CD4-positive, alpha-beta T cell treated with Interleukin-2 at 100 ng/mL for 4 hours (primary cell): ENCODE measurements at regions not wholly inside any gene's neighbourhood (a gene's known extent, or its start where the extent isn't known, plus 50 kb on each side); places are given as distances from the start of the nearest gene placed in this dataset.

Source experiments
- DNase-seq: peaks from one replicate; pipeline ENCODE4 v3.0.0-alpha.2; 2020; ENCODE audit warnings: low spot score

DNA sequence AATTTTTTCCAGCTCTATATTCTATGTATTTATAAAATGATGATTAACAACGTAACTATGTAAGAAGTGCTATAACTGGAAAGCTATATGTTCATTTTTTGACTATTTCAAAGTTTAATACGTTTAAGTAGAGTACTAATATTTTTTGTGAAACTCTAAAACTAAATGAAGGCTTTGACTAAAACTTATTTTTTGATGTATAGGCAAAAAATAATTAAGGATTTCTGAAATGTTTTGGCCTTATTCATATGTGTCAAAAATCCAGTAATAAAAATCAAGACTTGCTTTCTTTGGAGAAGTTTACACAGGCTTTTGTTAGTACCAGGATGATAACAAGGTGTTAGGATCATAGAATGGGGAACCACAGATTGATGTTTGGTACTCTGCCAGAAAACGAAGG, 58.2 kb upstream of the ZEB2 start:
- no peak for DNase-seq

GRCh38 chr2:144572977-144573376, 53.1 kb upstream of the ZEB2 start:
- DNase-seq = no peak

- DNase-seq = no peak
Observed at GRCh38 chr2:144571770-144572169, 51.9 kb upstream of the ZEB2 start.

DNA sequence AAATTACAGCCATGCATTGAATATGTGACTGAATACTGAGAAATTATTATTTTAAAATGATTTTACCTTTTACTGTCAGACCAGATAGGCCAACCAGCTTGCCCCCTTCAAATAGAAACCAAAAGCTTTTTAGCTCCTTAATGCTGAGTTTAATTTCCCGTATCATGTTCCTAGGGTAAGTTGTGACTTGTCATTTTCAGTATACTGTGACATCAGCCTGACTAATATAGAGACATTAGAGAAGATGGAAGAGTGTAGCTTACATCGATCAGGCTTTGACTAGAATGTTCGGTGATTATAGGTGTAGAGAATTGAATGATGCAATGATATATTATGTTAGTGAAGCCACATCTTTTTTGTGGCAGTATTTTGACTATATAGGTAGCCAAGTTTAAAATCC, 50.6 kb upstream of the ZEB2 start:
- peak; percentile 20 for DNase-seq
